ENCODE measurements at regions not wholly inside any gene's neighbourhood (a gene's known extent, or its start where the extent isn't known, plus 50 kb on each side); places are given as distances from the start of the nearest gene placed in this dataset.
"Not testable (repeated sequence)": the region's sequence is repeated elsewhere in the genome, so short reads cannot be mapped to it uniquely, and the experiment has no call there.

DNA sequence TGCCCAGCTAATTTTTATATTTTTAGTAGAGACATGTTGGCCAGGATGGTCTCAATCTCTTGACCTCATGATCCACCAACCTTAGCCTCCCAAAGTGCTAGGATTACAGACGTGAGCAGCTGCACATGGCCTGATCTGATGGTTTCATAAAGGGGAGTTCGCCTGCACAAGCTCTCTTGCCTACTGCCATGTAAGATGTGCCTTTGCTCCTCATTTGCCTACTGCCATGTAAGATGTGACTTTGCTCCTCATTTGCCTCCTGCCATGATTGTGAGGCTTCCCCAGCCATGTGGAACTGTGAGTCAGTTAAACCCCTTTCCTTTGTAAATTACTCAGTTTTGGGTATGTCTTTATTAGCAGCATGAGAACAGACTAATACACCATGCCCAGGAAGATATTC lies 119.6 kb downstream of the TMEM17 start:
- TF ChIP-seq, protein P1, sequence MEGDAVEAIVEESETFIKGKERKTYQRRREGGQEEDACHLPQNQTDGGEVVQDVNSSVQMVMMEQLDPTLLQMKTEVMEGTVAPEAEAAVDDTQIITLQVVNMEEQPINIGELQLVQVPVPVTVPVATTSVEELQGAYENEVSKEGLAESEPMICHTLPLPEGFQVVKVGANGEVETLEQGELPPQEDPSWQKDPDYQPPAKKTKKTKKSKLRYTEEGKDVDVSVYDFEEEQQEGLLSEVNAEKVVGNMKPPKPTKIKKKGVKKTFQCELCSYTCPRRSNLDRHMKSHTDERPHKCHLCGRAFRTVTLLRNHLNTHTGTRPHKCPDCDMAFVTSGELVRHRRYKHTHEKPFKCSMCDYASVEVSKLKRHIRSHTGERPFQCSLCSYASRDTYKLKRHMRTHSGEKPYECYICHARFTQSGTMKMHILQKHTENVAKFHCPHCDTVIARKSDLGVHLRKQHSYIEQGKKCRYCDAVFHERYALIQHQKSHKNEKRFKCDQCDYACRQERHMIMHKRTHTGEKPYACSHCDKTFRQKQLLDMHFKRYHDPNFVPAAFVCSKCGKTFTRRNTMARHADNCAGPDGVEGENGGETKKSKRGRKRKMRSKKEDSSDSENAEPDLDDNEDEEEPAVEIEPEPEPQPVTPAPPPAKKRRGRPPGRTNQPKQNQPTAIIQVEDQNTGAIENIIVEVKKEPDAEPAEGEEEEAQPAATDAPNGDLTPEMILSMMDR (IDR thresholded peaks at IDR 0.05; ENCODE audit: low read length) = not testable (repeated sequence)
- not testable (repeated sequence) for TF ChIP-seq EZH2 (IDR thresholded peaks at IDR 0.05; ENCODE audit: borderline replicate concordance, low read length)

All from OCI-LY1 (cell line).